ENCODE measurements at regions not wholly inside any gene's neighbourhood (a gene's known extent, or its start where the extent isn't known, plus 50 kb on each side); places are given as distances from the start of the nearest gene placed in this dataset.
"Not testable (repeated sequence)": the region's sequence is repeated elsewhere in the genome, so short reads cannot be mapped to it uniquely, and the experiment has no call there.

GRCh38 chr6:48389146-48390043, 278.4 kb upstream of the PTCHD4 start:
- DNase-seq (ENCODE audit: low read depth): no peak

GRCh38 chr6:48388044-48388443, 277.0 kb upstream of the PTCHD4 start:
- no peak for DNase-seq (ENCODE audit: low read depth)

DNA sequence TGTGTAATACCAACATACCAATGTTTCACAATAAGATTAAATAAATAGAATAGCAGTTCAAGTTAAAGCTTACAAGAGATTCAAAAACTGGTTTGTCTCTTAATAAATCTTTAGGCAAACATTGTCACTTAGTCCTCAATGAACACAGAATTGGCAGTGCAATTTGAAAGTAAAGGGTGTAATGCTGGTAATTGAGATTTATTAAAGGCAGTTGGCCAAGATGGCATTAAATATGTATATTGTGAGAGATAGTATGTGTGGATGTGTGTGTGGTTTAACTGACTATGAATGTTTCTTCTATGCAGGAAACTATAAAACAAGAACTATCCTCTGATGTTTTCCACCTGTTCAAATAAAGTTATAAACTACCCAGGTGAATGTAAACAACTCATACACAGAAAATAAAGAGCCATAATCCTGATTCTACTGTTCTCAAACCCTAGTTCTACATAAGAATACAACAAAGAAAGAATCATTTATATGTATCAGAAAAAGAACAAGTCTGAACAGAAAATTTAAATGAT, 267.9 kb upstream of the PTCHD4 start:
- DNase-seq (ENCODE audit: low read depth): no peak

DNA sequence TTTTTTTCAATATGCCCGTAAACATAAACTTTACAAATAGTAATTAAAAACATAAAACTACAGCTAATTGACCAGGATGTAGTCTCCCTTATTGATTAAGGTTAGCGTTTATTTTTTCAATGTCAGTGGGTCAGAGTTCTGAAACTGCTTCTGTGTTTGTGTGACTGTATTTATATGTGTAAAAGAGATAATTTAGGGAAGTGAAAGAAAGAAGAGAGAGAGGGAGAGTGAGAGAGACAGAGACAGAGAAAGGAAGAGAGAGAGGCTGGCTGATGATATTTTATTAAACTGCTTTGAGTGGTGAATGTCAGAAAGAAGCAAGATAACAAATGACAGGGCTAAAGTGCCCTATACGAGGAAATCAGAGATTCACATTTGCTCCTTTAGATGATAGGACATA, 266.1 kb upstream of the PTCHD4 start:
- no peak for DNase-seq (ENCODE audit: low read depth)

- DNase-seq (ENCODE audit: low read depth): not testable (repeated sequence)
These were observed 260.2 kb upstream of the PTCHD4 start for GRCh38 chr6:48371226-48371625.

DNA sequence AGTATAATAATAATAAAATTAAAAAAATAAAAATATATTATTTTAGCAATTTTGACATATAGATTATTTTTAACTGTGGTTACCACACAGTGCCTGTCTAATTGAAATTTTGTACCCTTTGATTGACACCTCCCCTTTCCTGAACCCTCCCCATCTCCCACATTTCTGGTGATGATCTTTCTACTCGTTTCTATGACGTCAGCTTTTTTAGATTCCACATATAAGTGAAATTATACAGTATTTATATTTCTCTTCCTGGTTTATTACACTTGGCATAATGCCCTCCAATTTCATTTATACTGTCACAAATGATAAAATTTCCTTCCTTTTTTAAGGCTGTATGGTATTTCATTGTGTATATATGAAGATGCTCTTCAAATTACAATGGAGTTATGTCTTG, 258.1 kb upstream of the PTCHD4 start:
- DNase-seq (ENCODE audit: low read depth): no peak

GRCh38 chr6:48325701-48326100, 214.7 kb upstream of the PTCHD4 start:
- DNase-seq (ENCODE audit: low read depth): no peak

- no peak for DNase-seq (ENCODE audit: low read depth)
These were observed 207.7 kb upstream of the PTCHD4 start for GRCh38 chr6:48318670-48319069.

- DNase-seq (ENCODE audit: low read depth): no peak
These were observed 204.9 kb upstream of the PTCHD4 start for GRCh38 chr6:48315915-48316314.

DNA sequence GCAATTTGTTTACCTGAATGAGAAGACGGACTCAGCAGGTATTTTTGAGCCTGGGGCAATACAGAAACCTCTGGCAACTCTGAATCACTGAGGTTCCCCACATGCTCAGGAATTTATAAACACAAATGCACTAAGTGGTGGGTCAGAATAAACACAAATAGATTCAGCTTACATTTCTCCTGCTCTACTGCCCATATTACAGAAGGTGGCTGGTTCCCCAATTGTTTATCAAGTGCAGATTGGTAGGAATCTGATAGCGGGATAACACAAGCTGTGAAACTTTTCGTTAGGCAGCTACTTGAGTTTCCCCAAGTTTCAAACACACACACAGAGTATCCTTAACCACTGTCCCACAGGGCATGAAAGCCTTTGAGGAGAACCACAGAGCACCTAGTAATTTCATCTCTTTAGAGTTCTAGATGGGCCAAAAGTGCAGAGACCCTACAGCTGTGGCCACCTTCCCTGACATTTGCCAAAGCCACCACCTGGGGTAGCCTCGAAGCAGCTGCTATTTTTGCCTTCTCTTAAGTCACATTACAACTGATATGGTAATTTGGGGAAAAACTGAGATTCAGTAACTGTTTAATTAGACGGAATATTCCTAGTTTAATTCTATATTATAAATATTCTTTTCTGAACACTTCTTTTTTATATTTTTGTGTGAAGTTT, 204.2 kb upstream of the PTCHD4 start:
- DNase-seq (ENCODE audit: low read depth): no peak

- DNase-seq (ENCODE audit: low read depth): no peak
These were observed 200.3 kb upstream of the PTCHD4 start for GRCh38 chr6:48311301-48311700.

GRCh38 chr6:48307573-48307972, 196.6 kb upstream of the PTCHD4 start:
- no peak for DNase-seq (ENCODE audit: low read depth)

DNA sequence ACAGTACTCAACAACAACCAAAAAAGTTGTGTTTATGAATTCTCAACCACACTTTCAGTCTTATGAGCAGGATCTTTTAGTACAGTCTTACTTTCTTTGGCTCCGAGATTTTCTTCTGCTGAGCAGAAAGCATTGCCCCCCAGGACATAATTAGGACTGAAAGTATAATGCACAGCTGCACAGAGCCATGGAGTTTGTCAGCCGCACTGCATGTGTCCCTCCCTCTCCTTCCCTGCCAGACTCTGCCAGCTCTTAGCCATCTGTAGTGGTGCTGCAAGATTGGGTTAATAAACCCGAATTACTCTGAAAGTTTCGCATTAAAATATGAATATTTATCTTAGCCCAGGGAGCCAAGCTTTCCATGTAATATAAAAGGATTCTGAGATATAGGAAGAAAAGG, 179.6 kb upstream of the PTCHD4 start:
- DNase-seq (ENCODE audit: low read depth): no peak

DNA sequence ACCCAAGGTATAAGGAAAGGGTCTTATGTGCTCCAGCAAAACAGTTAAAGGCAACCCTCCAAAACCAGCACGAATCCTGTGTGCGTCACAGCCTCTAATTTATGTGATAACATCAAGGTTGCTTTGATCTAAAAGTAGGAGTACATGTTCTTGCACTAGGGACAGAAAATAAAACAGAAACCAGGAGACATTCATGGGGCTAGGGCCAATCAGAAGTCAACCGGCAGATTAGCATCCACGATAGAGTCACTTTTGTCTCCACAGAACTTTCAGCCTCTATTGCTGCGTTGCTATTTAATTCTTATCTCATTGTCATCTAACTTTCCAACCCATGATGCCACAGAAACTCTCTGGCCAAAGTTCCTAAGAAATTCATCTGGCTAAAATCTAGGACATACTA, 178.8 kb upstream of the PTCHD4 start:
- DNase-seq (ENCODE audit: low read depth): no peak

DNA sequence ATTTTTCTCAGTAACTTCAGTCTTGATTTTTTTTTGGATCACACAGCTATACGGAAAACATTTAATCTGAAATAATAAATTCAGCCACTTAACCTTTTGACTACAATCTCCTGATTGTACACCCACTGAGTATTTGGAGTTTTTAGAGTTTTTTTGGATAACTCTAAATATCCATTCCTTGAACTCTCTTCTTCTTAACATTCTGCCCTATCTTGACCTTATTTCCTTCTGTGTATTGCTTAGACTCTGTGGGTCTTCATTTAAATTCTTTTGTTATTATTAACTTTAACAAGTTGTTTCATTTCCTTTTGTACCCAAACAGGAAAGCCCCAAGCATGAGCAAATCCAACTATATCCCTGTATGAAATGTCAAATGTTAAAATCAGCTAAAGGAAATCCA, 170.2 kb upstream of the PTCHD4 start:
- no peak for DNase-seq (ENCODE audit: low read depth)

DNA sequence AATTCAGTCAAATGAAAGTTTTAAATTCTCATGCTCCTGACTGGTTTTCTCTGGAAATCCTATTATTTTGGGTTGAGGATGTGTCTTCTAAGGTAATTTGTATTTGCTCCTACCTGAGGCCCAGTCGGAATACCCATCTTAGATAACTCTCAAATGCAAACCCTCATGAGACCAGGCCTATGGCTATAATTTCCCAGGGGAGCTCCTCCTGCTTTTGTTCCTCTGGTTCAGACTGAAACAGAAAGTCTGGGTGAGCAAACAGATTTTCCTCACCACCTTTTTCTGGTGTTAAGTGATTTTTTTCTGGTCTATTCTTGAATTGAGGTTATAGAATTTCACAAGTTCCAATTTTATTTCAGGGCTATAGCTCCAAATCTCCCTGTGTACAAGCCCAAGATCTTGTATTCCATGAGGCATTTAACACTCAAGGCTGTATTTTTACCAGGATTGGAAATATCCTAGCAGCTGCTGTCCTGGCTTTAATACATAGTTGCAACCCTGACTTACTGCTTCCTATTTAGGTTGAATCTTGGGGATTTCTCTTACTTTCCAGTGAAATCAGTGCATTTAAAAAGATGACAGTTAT, 169.1 kb upstream of the PTCHD4 start:
- no peak for DNase-seq (ENCODE audit: low read depth)

DNA sequence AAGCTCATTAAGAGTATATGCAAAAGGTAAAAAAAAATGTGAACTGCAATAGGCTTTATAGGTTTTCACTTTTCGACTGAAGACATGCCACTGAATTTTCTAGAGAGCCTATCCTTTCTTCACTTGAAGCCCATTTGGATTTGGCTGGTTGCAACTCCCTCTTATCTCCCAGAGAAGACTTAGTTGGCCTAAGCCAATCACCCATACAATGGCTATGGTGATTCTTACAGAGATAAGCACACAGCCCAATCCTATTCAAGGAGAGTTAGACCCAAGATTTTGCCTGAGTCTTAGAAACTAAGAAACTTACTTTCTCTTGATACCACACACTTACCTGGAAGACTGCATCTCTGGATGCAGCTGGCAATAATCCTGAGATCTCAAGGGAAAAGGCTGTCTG, 167.3 kb upstream of the PTCHD4 start:
- no peak for DNase-seq (ENCODE audit: low read depth)

- DNase-seq (ENCODE audit: low read depth): no peak
These were observed 161.5 kb upstream of the PTCHD4 start for GRCh38 chr6:48272518-48272917.

GRCh38 chr6:48255094-48255493, 144.1 kb upstream of the PTCHD4 start:
- DNase-seq (ENCODE audit: low read depth): no peak

DNA sequence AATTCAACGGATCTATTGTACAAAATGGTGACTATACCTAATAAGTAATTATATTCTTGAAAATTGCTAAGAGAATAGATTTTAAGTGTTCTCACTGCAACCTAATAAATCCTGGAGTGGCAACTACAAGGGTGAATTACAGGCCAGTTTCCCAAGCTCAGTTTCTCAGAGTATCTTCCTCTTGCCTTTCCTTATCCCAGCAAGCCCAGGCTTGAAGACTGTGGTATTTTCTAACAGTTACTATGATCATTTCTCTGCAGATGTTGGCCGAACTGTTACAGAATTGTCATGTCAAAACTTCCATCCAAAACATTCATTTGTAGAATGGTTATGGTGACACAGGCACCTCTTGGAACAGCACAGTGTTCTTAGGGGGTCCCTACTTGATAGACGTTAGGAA, 138.1 kb upstream of the PTCHD4 start:
- DNase-seq (ENCODE audit: low read depth): no peak

DNA sequence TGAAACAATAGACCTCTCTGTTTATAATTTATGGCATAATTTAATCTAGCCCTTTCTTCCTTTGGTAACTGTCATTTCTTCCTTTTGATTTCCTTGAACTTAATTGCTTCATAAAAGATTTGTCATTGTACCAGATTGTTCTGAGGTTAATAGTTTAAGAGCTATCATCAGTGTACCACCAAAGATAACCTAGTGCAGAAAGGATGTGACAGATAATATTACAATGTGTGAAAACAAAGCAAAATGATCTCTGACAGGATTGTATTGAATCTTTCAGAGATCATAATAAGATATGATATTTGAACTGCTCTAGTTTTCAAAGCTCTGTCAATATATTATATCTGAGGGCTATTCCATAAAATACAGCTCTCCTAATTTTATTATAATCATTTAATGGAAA, 132.1 kb upstream of the PTCHD4 start:
- no peak for DNase-seq (ENCODE audit: low read depth)

DNA sequence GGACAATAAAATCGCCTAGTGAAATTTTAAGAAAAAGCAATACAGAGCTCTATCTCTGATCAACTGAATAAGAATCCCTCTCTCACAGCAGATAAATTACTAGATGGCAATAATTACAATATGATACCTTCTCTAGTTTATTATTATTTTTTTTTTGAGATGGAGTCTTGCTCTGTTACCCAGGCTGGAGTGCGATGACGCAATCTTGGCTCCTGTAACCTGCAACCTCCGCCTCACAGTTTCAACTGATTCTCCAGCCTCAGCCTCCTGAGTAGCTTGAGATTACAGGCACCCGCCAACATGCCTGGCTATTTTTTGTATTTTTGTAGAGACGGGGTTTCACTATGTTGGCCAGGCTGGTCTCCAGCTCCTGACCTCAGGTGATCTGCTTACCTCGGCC, 129.3 kb upstream of the PTCHD4 start:
- no peak for DNase-seq (ENCODE audit: low read depth)

GRCh38 chr6:48236375-48236774, 125.4 kb upstream of the PTCHD4 start:
- no peak for DNase-seq (ENCODE audit: low read depth)
